Smooth muscle cell (in vitro differentiated cells): ENCODE measurements at regions not wholly inside any gene's neighbourhood (a gene's known extent, or its start where the extent isn't known, plus 50 kb on each side); places are given as distances from the start of the nearest gene placed in this dataset.
A peak's percentile ranks its signal among the peaks of the same experiment; 100 is the strongest.

Experiments
- DNase-seq: peaks from one replicate; lab custom pipeline; 2025; ENCODE audit not compliant: unreplicated experiment; lab: John Stamatoyannopoulos, UW
- H2AFZ ChIP-seq: fragments of 200-600 bp; sonication (generic); 2 replicates; pipeline ENCODE4 v1.6.0; 2016; ENCODE audit warnings: antibody characterized with exemption, low read depth, mild to moderate bottlenecking
- H3F3A ChIP-seq: fragments of 200-600 bp; sonication (generic); 2 replicates; pipeline ENCODE4 v1.6.0; 2017; ENCODE audit warnings: antibody characterized with exemption, low read depth
- H3K27ac ChIP-seq: fragments of 200-600 bp; sonication (generic); 2 replicates; pipeline ENCODE4 v1.5.1; 2016; ENCODE audit warnings: low read depth, mild to moderate bottlenecking
- H3K27me3 ChIP-seq: fragments of 200-600 bp; sonication (generic); 2 replicates; pipeline ENCODE4 v1.6.1; 2016; ENCODE audit warnings: low read depth, mild to moderate bottlenecking
- H3K36me3 ChIP-seq: fragments of 200-600 bp; sonication (generic); 2 replicates; pipeline ENCODE4 v1.5.1; 2016; ENCODE audit warnings: low read depth
- H3K4me1 ChIP-seq: fragments of 200-600 bp; sonication (generic); 2 replicates; pipeline ENCODE4 v1.5.1; 2016; ENCODE audit warnings: low read depth
- H3K4me2 ChIP-seq: fragments of 200-600 bp; sonication (generic); 2 replicates; pipeline ENCODE4 v1.6.0; 2016; ENCODE audit warnings: mild to moderate bottlenecking
- H3K4me3 ChIP-seq: fragments of 200-600 bp; sonication (generic); 2 replicates; pipeline ENCODE4 v1.5.1; 2016; ENCODE audit warnings: mild to moderate bottlenecking
- H3K79me2 ChIP-seq: fragments of 200-600 bp; sonication (generic); 2 replicates; pipeline ENCODE4 v1.6.0; 2016; ENCODE audit warnings: low read depth, mild to moderate bottlenecking
- H3K9ac ChIP-seq: fragments of 200-600 bp; sonication (generic); 2 replicates; pipeline ENCODE4 v1.6.0; 2016; ENCODE audit warnings: low read depth
- H3K9me3 ChIP-seq: fragments of 200-600 bp; sonication (generic); replicated peaks from 2 replicates; pipeline ENCODE4 v1.5.1; 2016; ENCODE audit warnings: low read depth
- H4K20me1 ChIP-seq: fragments of 200-600 bp; sonication (generic); 2 replicates; pipeline ENCODE4 v1.6.0; 2016; ENCODE audit warnings: low read depth
- CTCF ChIP-seq: fragments of 200-600 bp; sonication (generic); IDR thresholded peaks from 2 replicates; pipeline ENCODE4 v1.5.1; 2017; ENCODE audit warnings: borderline replicate concordance, mild to moderate bottlenecking, antibody characterized with exemption; ENCODE audit not compliant: insufficient read depth, poor library complexity, severe bottlenecking
- WGBS: methylation state at CpG from one replicate; pipeline ENCODE4 v1.1.7; 2016; ENCODE audit warnings: low lambda C conversion rate; 5-methylcytosine and 5-hydroxymethylcytosine counted together

- Histone ChIP-seq H3K79me2 (no peaks in the 10 kb centered on the region), H3K4me1 (no peaks in the 10 kb centered on the region), H3K36me3 (no peaks in the 10 kb centered on the region), H3K27ac (peak overlapping the region; percentile 64), H3K9ac (no peak overlapping the region), H2AFZ (no peak overlapping the region), H3F3A (no peaks in the 10 kb centered on the region), H3K4me3 (no peak overlapping the region), H4K20me1 (no peaks in the 10 kb centered on the region), H3K9me3 (no peaks in the 10 kb centered on the region), H3K27me3 (no peaks in the 10 kb centered on the region), H3K4me2 (peak overlapping the region; percentile 50)
- 17% methylated on average over 1 of the region's 1 CpG for WGBS
- DNase-seq: no peak
- TF ChIP-seq CTCF: no peak
Observed at GRCh38 chr7:12137283-12137682, 73.8 kb upstream of the TMEM106B start.

- no peaks in the 10 kb centered on the region for H4K20me1 ChIP-seq
- H3K9me3 ChIP-seq: no peaks in the 10 kb centered on the region
- no peaks in the 10 kb centered on the region for H3F3A ChIP-seq
- TF ChIP-seq CTCF: no peak
- no peak overlapping the region for H3K9ac ChIP-seq
- no peaks in the 10 kb centered on the region for H3K4me1 ChIP-seq
- no peak overlapping the region for H3K4me3 ChIP-seq
- no peaks in the 10 kb centered on the region for H3K79me2 ChIP-seq
- peak overlapping the region; percentile 64 for H3K27ac ChIP-seq
- no peak for DNase-seq
- no peak overlapping the region for H2AFZ ChIP-seq
- 28% methylated on average over 4 of the region's 4 CpGs for WGBS
- no peaks in the 10 kb centered on the region for H3K27me3 ChIP-seq
- H3K4me2 ChIP-seq: peak overlapping the region; percentile 66
- no peaks in the 10 kb centered on the region for H3K36me3 ChIP-seq
Observed at GRCh38 chr7:12138421-12138820, 72.7 kb upstream of the TMEM106B start.

- no peaks in the 10 kb centered on the region for H4K20me1 ChIP-seq
- no peak overlapping the region for H2AFZ ChIP-seq
- H3K27me3 ChIP-seq: no peaks in the 10 kb centered on the region
- no peaks in the 10 kb centered on the region for H3K36me3 ChIP-seq
- peaks cover 3% of the 10 kb centered on the region for H3K9me3 ChIP-seq
- WGBS: 16% methylated on average over 6 of the region's 6 CpGs
- H3K4me2 ChIP-seq: peak overlapping the region; percentile 66
- H3K4me3 ChIP-seq: no peak overlapping the region
- DNase-seq: no peak
- no peaks in the 10 kb centered on the region for H3F3A ChIP-seq
- peak overlapping the region; percentile 64 for H3K27ac ChIP-seq
- no peak overlapping the region for H3K9ac ChIP-seq
- no peaks in the 10 kb centered on the region for H3K4me1 ChIP-seq
- no peak for TF ChIP-seq CTCF
- no peaks in the 10 kb centered on the region for H3K79me2 ChIP-seq
Observed at GRCh38 chr7:12139416-12139815, 71.7 kb upstream of the TMEM106B start.

- peaks cover 3% of the 10 kb centered on the region for H3K9me3 ChIP-seq
- H2AFZ ChIP-seq: no peak overlapping the region
- no peak overlapping the region for H3K4me2 ChIP-seq
- H3K27me3 ChIP-seq: no peaks in the 10 kb centered on the region
- DNase-seq: no peak
- H3K4me3 ChIP-seq: no peak overlapping the region
- H3K4me1 ChIP-seq: no peaks in the 10 kb centered on the region
- no peak overlapping the region for H3K27ac ChIP-seq
- H3K36me3 ChIP-seq: no peaks in the 10 kb centered on the region
- no peaks in the 10 kb centered on the region for H4K20me1 ChIP-seq
- WGBS: 64% methylated on average over 2 of the region's 2 CpGs
- H3F3A ChIP-seq: no peaks in the 10 kb centered on the region
- no peaks in the 10 kb centered on the region for H3K79me2 ChIP-seq
- no peak for TF ChIP-seq CTCF
- H3K9ac ChIP-seq: no peak overlapping the region
Observed at GRCh38 chr7:12146813-12147212, 64.3 kb upstream of the TMEM106B start.
